SU-DHL-6 (cell line): ENCODE measurements at regions not wholly inside any gene's neighbourhood (a gene's known extent, or its start where the extent isn't known, plus 50 kb on each side); places are given as distances from the start of the nearest gene placed in this dataset.

ENCODE experiments used
- EZH2phosphoT487 ChIP-seq: fragments of 200-600 bp; sonication (generic), shearing (Covaris generic); conservative IDR thresholded peaks from 2 replicates; pipeline ENCODE4 v1.6.1; 2018; ENCODE audit warnings: mild to moderate bottlenecking, antibody characterized with exemption, low read length, moderate library complexity, mixed read lengths
- TF ChIP-seq, protein P1 (sequence below): fragments of 200-600 bp; sonication (generic); IDR thresholded peaks from one replicate; pipeline ENCODE4 v1.5.1; 2017; ENCODE audit warnings: antibody characterized with exemption, mild to moderate bottlenecking, low read length, moderate library complexity; ENCODE audit not compliant: insufficient read depth, poor library complexity, severe bottlenecking

DNA sequence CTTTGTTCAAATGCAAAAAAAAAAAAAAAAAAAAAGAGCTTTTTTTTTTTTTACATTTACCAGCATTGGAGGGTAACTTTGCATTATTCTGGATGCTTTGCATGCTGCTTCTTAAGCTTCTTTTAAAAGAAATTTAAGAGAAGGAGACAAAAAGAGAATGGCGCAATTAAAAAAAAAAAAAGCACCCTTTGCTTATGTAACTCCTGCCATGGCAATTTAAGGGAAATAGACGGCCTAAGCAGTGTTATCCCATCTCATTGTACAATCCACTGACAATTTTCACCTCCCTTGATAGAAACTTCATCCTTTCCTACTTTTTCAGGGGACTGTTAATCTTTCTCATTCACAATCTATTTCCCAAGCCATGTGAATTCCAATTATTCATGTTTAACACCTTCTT lies 129.8 kb downstream of the KCTD12 start:
- no peak for TF ChIP-seq EZH2phosphoT487
- TF ChIP-seq, protein P1, sequence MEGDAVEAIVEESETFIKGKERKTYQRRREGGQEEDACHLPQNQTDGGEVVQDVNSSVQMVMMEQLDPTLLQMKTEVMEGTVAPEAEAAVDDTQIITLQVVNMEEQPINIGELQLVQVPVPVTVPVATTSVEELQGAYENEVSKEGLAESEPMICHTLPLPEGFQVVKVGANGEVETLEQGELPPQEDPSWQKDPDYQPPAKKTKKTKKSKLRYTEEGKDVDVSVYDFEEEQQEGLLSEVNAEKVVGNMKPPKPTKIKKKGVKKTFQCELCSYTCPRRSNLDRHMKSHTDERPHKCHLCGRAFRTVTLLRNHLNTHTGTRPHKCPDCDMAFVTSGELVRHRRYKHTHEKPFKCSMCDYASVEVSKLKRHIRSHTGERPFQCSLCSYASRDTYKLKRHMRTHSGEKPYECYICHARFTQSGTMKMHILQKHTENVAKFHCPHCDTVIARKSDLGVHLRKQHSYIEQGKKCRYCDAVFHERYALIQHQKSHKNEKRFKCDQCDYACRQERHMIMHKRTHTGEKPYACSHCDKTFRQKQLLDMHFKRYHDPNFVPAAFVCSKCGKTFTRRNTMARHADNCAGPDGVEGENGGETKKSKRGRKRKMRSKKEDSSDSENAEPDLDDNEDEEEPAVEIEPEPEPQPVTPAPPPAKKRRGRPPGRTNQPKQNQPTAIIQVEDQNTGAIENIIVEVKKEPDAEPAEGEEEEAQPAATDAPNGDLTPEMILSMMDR = no peak
